PC-3 (cell line): ENCODE measurements at regions not wholly inside any gene's neighbourhood (a gene's known extent, or its start where the extent isn't known, plus 50 kb on each side); places are given as distances from the start of the nearest gene placed in this dataset.
"Not testable (repeated sequence)": the region's sequence is repeated elsewhere in the genome, so short reads cannot be mapped to it uniquely, and the experiment has no call there.

Experiments used
- ATAC-seq: fragments of 200-7000 bp; cut with Tn5 transposase; 2 replicates; pipeline ENCODE4 v1.9.1; 2020; ENCODE audit warnings: mild to moderate bottlenecking, moderate library complexity
- BruUV-seq: library from RNA; stranded (reverse); fragments of 400-500 nt; replicated peaks from 2 replicates; lab custom pipeline; 2021; lab: Mats Ljungman, UMichigan
- CTCF ChIA-PET: fragments of 300-600 bp; sonication (Branson Sonifier 250); formaldehyde crosslinking; loops from one replicate; lab custom pipeline; 2022; ENCODE audit warnings: antibody characterized with exemption; lab: Charles Lee
- POLR2A ChIA-PET: fragments of 300-600 bp; sonication (Branson Sonifier 250); formaldehyde crosslinking; loops from one replicate; lab custom pipeline; 2022; ENCODE audit warnings: antibody characterized with exemption; ENCODE audit not compliant: unreplicated experiment; lab: Charles Lee
- DNase-seq: peaks from one replicate; pipeline ENCODE4 v3.0.0-alpha.2; 2015
- H2AFZ ChIP-seq: fragments of 300-600 bp; sonication (generic); 2 replicates; pipeline ENCODE4 v1.6.0; 2016; ENCODE audit warnings: antibody characterized with exemption, low read length
- H3F3A ChIP-seq: fragments of 300-600 bp; sonication (generic); one replicate; pipeline ENCODE4 v1.6.0; 2017; ENCODE audit warnings: antibody characterized with exemption, low read length, control low read depth, mild to moderate bottlenecking; ENCODE audit not compliant: unreplicated experiment
- H3K27ac ChIP-seq: fragments of 300-600 bp; sonication (generic); 2 replicates; pipeline ENCODE4 v1.5.1; 2016; ENCODE audit warnings: mild to moderate bottlenecking, low read length
- H3K27me3 ChIP-seq: fragments of 300-600 bp; sonication (generic); 2 replicates; pipeline ENCODE4 v1.6.1; 2016; ENCODE audit warnings: low read length, mixed read lengths
- H3K36me3 ChIP-seq: fragments of 300-600 bp; sonication (generic); 2 replicates; pipeline ENCODE4 v1.6.1; 2016; ENCODE audit warnings: low read depth, mixed run types, low read length, mixed read lengths
- H3K4me1 ChIP-seq: fragments of 300-600 bp; sonication (generic); 2 replicates; pipeline ENCODE4 v1.5.1; 2016; ENCODE audit warnings: low read length; ENCODE audit not compliant: insufficient read depth
- H3K4me2 ChIP-seq: fragments of 300-600 bp; sonication (generic); 2 replicates; pipeline ENCODE4 v1.6.0; 2016; ENCODE audit warnings: low read length
- H3K4me3 ChIP-seq: fragments of 300-600 bp; sonication (generic); 2 replicates; pipeline ENCODE4 v1.5.1; 2016; ENCODE audit warnings: mild to moderate bottlenecking, low read length, mixed read lengths
- H3K79me2 ChIP-seq: fragments of 300-600 bp; sonication (generic); 2 replicates; pipeline ENCODE4 v1.6.1; 2017; ENCODE audit warnings: low read length, mixed read lengths
- H3K9ac ChIP-seq: fragments of 300-600 bp; sonication (generic); 2 replicates; pipeline ENCODE4 v1.6.0; 2016; ENCODE audit warnings: mild to moderate bottlenecking, low read length
- H3K9me2 ChIP-seq: fragments of 300-600 bp; sonication (generic); replicated peaks from 2 replicates; pipeline ENCODE4 v1.6.1; 2016; ENCODE audit warnings: mixed run types, low read length, mixed read lengths
- H3K9me3 ChIP-seq: fragments of 300-600 bp; sonication (generic); 2 replicates; pipeline ENCODE4 v1.6.1; 2016; ENCODE audit warnings: low read length, mixed read lengths
- H4K20me1 ChIP-seq: fragments of 300-600 bp; sonication (generic); 2 replicates; pipeline ENCODE4 v1.6.1; 2016; ENCODE audit warnings: low read length, mixed read lengths
- CTCF ChIP-seq: fragments of 300-600 bp; sonication (generic); conservative IDR thresholded peaks from 2 replicates; pipeline ENCODE4 v1.5.1; 2017; ENCODE audit warnings: antibody characterized with exemption, low read depth, mild to moderate bottlenecking, low read length
- EZH2 ChIP-seq: fragments of 300-600 bp; sonication (generic); IDR thresholded peaks from one replicate; pipeline ENCODE4 v1.6.1; 2017; ENCODE audit warnings: antibody characterized with exemption, mild to moderate bottlenecking, low read length; ENCODE audit not compliant: unreplicated experiment
- EZH2phosphoT487 ChIP-seq: fragments of 300-600 bp; sonication (generic); IDR thresholded peaks from 2 replicates; pipeline ENCODE4 v1.6.1; 2018; ENCODE audit warnings: mild to moderate bottlenecking, antibody characterized with exemption, low read length, borderline replicate concordance
- intact Hi-C: fragments of 100-400 bp; cut with micrococcal nuclease; formaldehyde crosslinking; loops from 2 replicates; pipeline ENCODE4 v1.9.0; 2023

- Histone ChIP-seq H3K4me2 (no peak overlapping the region), H3F3A (no peaks in the 10 kb centered on the region), H3K79me2 (no peaks in the 10 kb centered on the region), H3K4me3 (no peak overlapping the region), H2AFZ (no peak overlapping the region), H3K27ac (no peak overlapping the region), H3K4me1 (no peaks in the 10 kb centered on the region), H3K27me3 (peaks cover 14% of the 10 kb centered on the region), H3K9me2 (no peaks in the 10 kb centered on the region), H4K20me1 (no peaks in the 10 kb centered on the region), H3K36me3 (no peaks in the 10 kb centered on the region), H3K9me3 (no peaks in the 10 kb centered on the region), H3K9ac (no peak overlapping the region)
- ChIA-PET CTCF (no interaction called here), POLR2A (no interaction called here)
- ATAC-seq (no peak), DNase-seq (no peak)
- no TSS peak for BruUV-seq
- no peak for TF ChIP-seq EZH2phosphoT487
- TF ChIP-seq EZH2, result no peak
- TF ChIP-seq CTCF, result no peak
- intact Hi-C loops, result no loop called here
These were observed 64.2 kb upstream of the ITGA11 start for GRCh38 chr15:68495981-68496705.

GRCh38 chr15:68496751-68497150, 64.8 kb upstream of the ITGA11 start:
- H3K36me3 ChIP-seq, POLR2A ChIA-PET, DNase-seq, H3K4me2 ChIP-seq, H3K9ac ChIP-seq, H3K9me2 ChIP-seq, H3K4me3 ChIP-seq, H3K79me2 ChIP-seq, H3F3A ChIP-seq, CTCF ChIA-PET, H3K27ac ChIP-seq, ATAC-seq, H2AFZ ChIP-seq, H3K9me3 ChIP-seq, BruUV-seq, intact Hi-C loops, H3K4me1 ChIP-seq, H4K20me1 ChIP-seq: not testable (repeated sequence)
- H3K27me3 ChIP-seq, result peaks cover 14% of the 10 kb centered on the region

- Histone ChIP-seq H3K4me1 (no peaks in the 10 kb centered on the region), H3K27ac (no peak overlapping the region), H3K36me3 (no peaks in the 10 kb centered on the region), H3K9me3 (no peaks in the 10 kb centered on the region), H3F3A (no peaks in the 10 kb centered on the region), H3K4me3 (no peak overlapping the region), H3K9me2 (no peaks in the 10 kb centered on the region), H3K27me3 (peaks cover 14% of the 10 kb centered on the region), H4K20me1 (no peaks in the 10 kb centered on the region), H2AFZ (no peak overlapping the region), H3K9ac (no peak overlapping the region), H3K79me2 (no peaks in the 10 kb centered on the region), H3K4me2 (no peak overlapping the region)
- ATAC-seq, result no peak
- intact Hi-C loops, result no loop called here
- TF ChIP-seq EZH2, result no peak
- no peak for TF ChIP-seq EZH2phosphoT487
- TF ChIP-seq CTCF, result no peak
- CTCF ChIA-PET, result no interaction called here
- no peak for DNase-seq
- POLR2A ChIA-PET, result no interaction called here
- no TSS peak for BruUV-seq
These were observed 65.4 kb upstream of the ITGA11 start for GRCh38 chr15:68497206-68497910.
